ENCODE measurements at regions not wholly inside any gene's neighbourhood (a gene's known extent, or its start where the extent isn't known, plus 50 kb on each side); places are given as distances from the start of the nearest gene placed in this dataset.

- H3K4ac ChIP-seq (replicated peaks; ENCODE audit: insufficient read length, low read depth, low read length), result no peak overlapping the region
- DNase-seq (ENCODE audit: low read depth in 1 of 2, low spot score in 2 of 2) (peak; percentile 56 to 67), FAIRE-seq (peak; percentile 94)
- H4K8ac ChIP-seq (ENCODE audit: extremely low read depth, insufficient read depth, low read length), result no peak overlapping the region
- H3K18ac ChIP-seq (ENCODE audit: extremely low read depth, low read length), result peak overlapping the region; percentile 55; the same call in 1 of the 2 replicates
- WGBS, 2 experiments (ENCODE audit: extremely low coverage in 1 of 2, insufficient coverage in 1 of 2, insufficient read length in 1 of 2, insufficient replicate concordance in 2 of 2, low coverage in 1 of 2, low lambda C conversion rate in 2 of 2, missing lambda C conversion rate in 1 of 2), result 14% methylated on average over 3 of the region's 3 CpGs; no CpG with 5 or more reads in 1 of the 2 experiments
- no peak overlapping the region for H2BK15ac ChIP-seq (ENCODE audit: low read length)
- H3K23me2 ChIP-seq (ENCODE audit: low read depth, low read length), result no peaks in the 10 kb centered on the region
- peak overlapping the region; percentile 97; the same call in 1 of the 2 replicates for H2BK12ac ChIP-seq (ENCODE audit: low read depth, low read length)
- no peaks in the 10 kb centered on the region for H3K79me1 ChIP-seq (ENCODE audit: low read depth, low read length)
- peaks cover 9% of the 10 kb centered on the region in 2 experiments; a peak in 3 of 4 replicates for H3K9me3 ChIP-seq (ENCODE audit: insufficient read depth in 2 of 2, low read depth in 1 of 2, low read length in 1 of 2)
- peaks cover 0 to 4% (median 1%) of the 10 kb centered on the region in 4 experiments; a peak in 3 of 8 replicates for H3K36me3 ChIP-seq (ENCODE audit: control insufficient read depth in 2 of 4, insufficient read depth in 4 of 4, low read length in 3 of 4)
- H3K4me1 ChIP-seq (replicated peaks in 1 of 4; ENCODE audit: control insufficient read depth in 3 of 4, insufficient read depth in 4 of 4, low read length in 3 of 4), result peaks cover 0 to 5% (median 3%) of the 10 kb centered on the region in 4 experiments; a peak in 3 of 7 replicates
- H3K56ac ChIP-seq (replicated peaks; ENCODE audit: insufficient read length, low read depth, low read length), result no peak overlapping the region
- no peak overlapping the region for H2AK5ac ChIP-seq (ENCODE audit: low read depth, low read length)
- H3K4me3 ChIP-seq (ENCODE audit: extremely low read depth in 1 of 4, insufficient read depth in 2 of 4, low read depth in 3 of 4, low read length in 4 of 4), result peak overlapping the region in 1 of 4 experiments; percentile 34; a peak in 1 of 8 replicates
- CTCF ChIA-PET (ENCODE audit: partially characterized antibody), result interaction anchor here (0.5 to 2.9 kb wide), 28 partner anchors 9 to 1808 kb away, joined by 3 to 20 read pairs (median 4); partner anchors contain the start of gene OLFM3
- H2BK5ac ChIP-seq (ENCODE audit: low read depth, low read length), result peak overlapping the region; percentile 58
- peak overlapping the region; percentile 49; the same call in 1 of the 2 replicates for H3K27ac ChIP-seq (ENCODE audit: low read depth, low read length)
- peak overlapping the region; percentile 40 for H4K5ac ChIP-seq (ENCODE audit: insufficient read length, low read depth, low read length)
- H2BK120ac ChIP-seq (replicated peaks; ENCODE audit: low read depth, low read length), result no peak overlapping the region
- POLR2A ChIA-PET (ENCODE audit: partially characterized antibody), result no interaction called here
- no peak overlapping the region for H3K23ac ChIP-seq (ENCODE audit: insufficient read length)
- peak overlapping the region; percentile 66 for H2AFZ ChIP-seq (ENCODE audit: low read length)
- H4K20me1 ChIP-seq (replicated peaks in 1 of 2; ENCODE audit: control insufficient read depth in 1 of 2, insufficient read depth in 2 of 2, low read length in 2 of 2), result no peaks in the 10 kb centered on the region
- H3K9ac ChIP-seq (replicated peaks in 1 of 4; ENCODE audit: extremely low read depth in 1 of 4, low read depth in 3 of 4, low read length in 3 of 4), result no peak overlapping the region
- no peaks in the 10 kb centered on the region for H3K27me3 ChIP-seq (replicated peaks in 1 of 4; ENCODE audit: control insufficient read depth in 3 of 4, extremely low read depth in 1 of 4, insufficient read depth in 3 of 4, low read length in 3 of 4)
- H2BK20ac ChIP-seq (ENCODE audit: low read length), result peak overlapping the region; percentile 11; the same call in 1 of the 2 replicates
- H3K79me2 ChIP-seq (ENCODE audit: control insufficient read depth in 1 of 2, insufficient read depth in 2 of 2, low read length in 2 of 2), result no peaks in the 10 kb centered on the region
- peak overlapping the region; percentile 22 to 63 for H3K4me2 ChIP-seq (ENCODE audit: insufficient read depth in 1 of 2, low read depth in 2 of 2, low read length in 2 of 2)
- no peak overlapping the region for H3K14ac ChIP-seq (ENCODE audit: insufficient read length)
- peak overlapping the region; percentile 78 for H4K91ac ChIP-seq (replicated peaks; ENCODE audit: insufficient read length, low read length)
- TF ChIP-seq MAFK (IDR thresholded peaks at IDR 0.05; ENCODE audit: low read depth, low read length), result 0 out of 2 replicates have a peak, but pooled peaks have one; percentile 7
- TF ChIP-seq HDAC2 (IDR thresholded peaks at IDR 0.05; ENCODE audit: borderline replicate concordance in 1 of 2, low read depth in 2 of 2, low read length in 2 of 2), result 0 out of 4 replicates have a peak, but pooled peaks of 1 of the 2 experiments have one; percentile 15
- TF ChIP-seq YY1 (IDR thresholded peaks at IDR 0.05; ENCODE audit: low read depth, low read length), result peak; percentile 51; the same call in 1 of the 2 replicates
- TF ChIP-seq CHD2 (IDR thresholded peaks at IDR 0.05; ENCODE audit: low read length), result no peak
- peak; percentile 63; the same call in 1 of the 2 replicates for TF ChIP-seq ATF2 (IDR thresholded peaks at IDR 0.05; ENCODE audit: low read length)
- TF ChIP-seq RXRA (IDR thresholded peaks at IDR 0.05; ENCODE audit: insufficient read depth, low read depth, low read length), result no peak
- no peak for TF ChIP-seq KDM4A (IDR thresholded peaks at IDR 0.05; ENCODE audit: low read depth, low read length, severe bottlenecking)
- no peak for TF ChIP-seq EP300 (IDR thresholded peaks at IDR 0.05; ENCODE audit: borderline replicate concordance in 1 of 2, low read depth in 2 of 2, low read length in 2 of 2)
- TF ChIP-seq NRF1 (IDR thresholded peaks at IDR 0.05; ENCODE audit: low read depth, low read length), result no peak
These were observed 343.2 kb downstream of the OLFM3 start for GRCh38 chr1:101653482-101653946.
